ENCODE measurements at regions not wholly inside any gene's neighbourhood (a gene's known extent, or its start where the extent isn't known, plus 50 kb on each side); places are given as distances from the start of the nearest gene placed in this dataset.
"Not testable (repeated sequence)": the region's sequence is repeated elsewhere in the genome, so short reads cannot be mapped to it uniquely, and the experiment has no call there.

- H3K9me2 ChIP-seq (ENCODE audit: insufficient read depth): no peaks in the 10 kb centered on the region
- no peak overlapping the region for H2AFZ ChIP-seq
- H3K27ac ChIP-seq: no peak overlapping the region
- no TSS peak for BruUV-seq (replicated peaks)
- H3K4me3 ChIP-seq: no peak overlapping the region
- H4K20me1 ChIP-seq (ENCODE audit: insufficient read depth): no peaks in the 10 kb centered on the region
- H3K4me1 ChIP-seq (replicated peaks; ENCODE audit: insufficient read depth): no peaks in the 10 kb centered on the region
- CTCF ChIA-PET: no interaction called here
- no peak for TF ChIP-seq EZH2 (IDR thresholded peaks at IDR 0.05; ENCODE audit: low read depth)
- TF ChIP-seq CTCF (conservative IDR thresholded peaks at IDR 0.05): no peak
- POLR2A ChIA-PET (ENCODE audit: unreplicated experiment): no interaction called here
- intact Hi-C loops (cut with micrococcal nuclease; ENCODE audit: unreplicated experiment): no loop called here
- peaks cover 39% of the 10 kb centered on the region for H3K27me3 ChIP-seq (ENCODE audit: insufficient read depth, low read depth)
- no peaks in the 10 kb centered on the region for H3K9me3 ChIP-seq (ENCODE audit: insufficient read depth, low read depth)
- H3K79me2 ChIP-seq (ENCODE audit: low read depth): no peaks in the 10 kb centered on the region
- H3K4me2 ChIP-seq: no peak overlapping the region
- H3K36me3 ChIP-seq (ENCODE audit: low read depth): no peaks in the 10 kb centered on the region
- H3F3A ChIP-seq (ENCODE audit: insufficient read depth, low read depth): no peaks in the 10 kb centered on the region
- DNase-seq: no peak
Measured at GRCh38 chr3:127438371-127438770, 150.5 kb upstream of the PRR20G start.

GRCh38 chr3:127435299-127435698 is 147.5 kb upstream of the PRR20G start:
- H3K36me3 ChIP-seq (ENCODE audit: low read depth); CTCF ChIA-PET: not testable (repeated sequence)

GRCh38 chr3:127431066-127431465 is 143.2 kb upstream of the PRR20G start:
- H4K20me1 ChIP-seq (ENCODE audit: insufficient read depth): no peaks in the 10 kb centered on the region; the same call in 1 of the 2 replicates
- POLR2A ChIA-PET (ENCODE audit: unreplicated experiment): no interaction called here
- no peaks in the 10 kb centered on the region for H3K9me3 ChIP-seq (ENCODE audit: insufficient read depth, low read depth)
- H3K9me2 ChIP-seq (ENCODE audit: insufficient read depth): no peaks in the 10 kb centered on the region
- TF ChIP-seq CTCF (conservative IDR thresholded peaks at IDR 0.05): no peak
- H2AFZ ChIP-seq: no peak overlapping the region
- DNase-seq: no peak
- no peak overlapping the region for H3K4me2 ChIP-seq
- H3K4me3 ChIP-seq: no peak overlapping the region
- no peaks in the 10 kb centered on the region for H3K4me1 ChIP-seq (replicated peaks; ENCODE audit: insufficient read depth)
- H3K27me3 ChIP-seq (ENCODE audit: insufficient read depth, low read depth): peaks cover 69% of the 10 kb centered on the region
- intact Hi-C loops (cut with micrococcal nuclease; ENCODE audit: unreplicated experiment): no loop called here
- no peaks in the 10 kb centered on the region for H3F3A ChIP-seq (ENCODE audit: insufficient read depth, low read depth)
- H3K79me2 ChIP-seq (ENCODE audit: low read depth): no peaks in the 10 kb centered on the region
- H3K36me3 ChIP-seq (ENCODE audit: low read depth): no peaks in the 10 kb centered on the region
- no TSS peak for BruUV-seq (replicated peaks)
- no peak overlapping the region for H3K27ac ChIP-seq
- CTCF ChIA-PET: no interaction called here

More at GRCh38 chr3:127435299-127435698, 147.5 kb upstream of the PRR20G start:
- intact Hi-C loops (cut with micrococcal nuclease; ENCODE audit: unreplicated experiment); H3K9me3 ChIP-seq (ENCODE audit: insufficient read depth, low read depth); H3K79me2 ChIP-seq (ENCODE audit: low read depth); BruUV-seq (replicated peaks); H3K27ac ChIP-seq; H3K4me3 ChIP-seq; POLR2A ChIA-PET (ENCODE audit: unreplicated experiment); DNase-seq; H3K4me2 ChIP-seq; H3K4me1 ChIP-seq (replicated peaks; ENCODE audit: insufficient read depth); H4K20me1 ChIP-seq (ENCODE audit: insufficient read depth); H3K9me2 ChIP-seq (ENCODE audit: insufficient read depth); H3F3A ChIP-seq (ENCODE audit: insufficient read depth, low read depth); H2AFZ ChIP-seq: not testable (repeated sequence)
- peaks cover 57% of the 10 kb centered on the region for H3K27me3 ChIP-seq (ENCODE audit: insufficient read depth, low read depth)

GRCh38 chr3:127428344-127428997 is 140.6 kb upstream of the PRR20G start:
- Histone ChIP-seq H4K20me1 (ENCODE audit: insufficient read depth) (no peaks in the 10 kb centered on the region; the same call in 1 of the 2 replicates), H2AFZ (no peak overlapping the region), H3K4me2 (no peak overlapping the region), H3K4me3 (no peak overlapping the region), H3K27me3 (ENCODE audit: insufficient read depth, low read depth) (peaks cover 91% of the 10 kb centered on the region), H3K27ac (no peak overlapping the region), H3K36me3 (ENCODE audit: low read depth) (no peaks in the 10 kb centered on the region), H3K4me1 (replicated peaks; ENCODE audit: insufficient read depth) (no peaks in the 10 kb centered on the region), H3K9me3 (ENCODE audit: insufficient read depth, low read depth) (no peaks in the 10 kb centered on the region), H3F3A (ENCODE audit: insufficient read depth, low read depth) (no peaks in the 10 kb centered on the region), H3K79me2 (ENCODE audit: low read depth) (no peaks in the 10 kb centered on the region), H3K9me2 (ENCODE audit: insufficient read depth) (no peaks in the 10 kb centered on the region)
- POLR2A ChIA-PET (ENCODE audit: unreplicated experiment): no interaction called here
- TF ChIP-seq CTCF (conservative IDR thresholded peaks at IDR 0.05) (no peak), EZH2 (IDR thresholded peaks at IDR 0.05; ENCODE audit: low read depth) (no peak)
- DNase-seq: no peak
- no TSS peak for BruUV-seq (replicated peaks)
- intact Hi-C loops (cut with micrococcal nuclease; ENCODE audit: unreplicated experiment): no loop called here
- CTCF ChIA-PET: interaction anchor here (0.7 kb wide), 1 partner anchor 77 kb away, joined by 3 read pairs; no protein-coding TSS in a partner anchor
